ENCODE measurements at regions not wholly inside any gene's neighbourhood (a gene's known extent, or its start where the extent isn't known, plus 50 kb on each side); places are given as distances from the start of the nearest gene placed in this dataset.

DNA sequence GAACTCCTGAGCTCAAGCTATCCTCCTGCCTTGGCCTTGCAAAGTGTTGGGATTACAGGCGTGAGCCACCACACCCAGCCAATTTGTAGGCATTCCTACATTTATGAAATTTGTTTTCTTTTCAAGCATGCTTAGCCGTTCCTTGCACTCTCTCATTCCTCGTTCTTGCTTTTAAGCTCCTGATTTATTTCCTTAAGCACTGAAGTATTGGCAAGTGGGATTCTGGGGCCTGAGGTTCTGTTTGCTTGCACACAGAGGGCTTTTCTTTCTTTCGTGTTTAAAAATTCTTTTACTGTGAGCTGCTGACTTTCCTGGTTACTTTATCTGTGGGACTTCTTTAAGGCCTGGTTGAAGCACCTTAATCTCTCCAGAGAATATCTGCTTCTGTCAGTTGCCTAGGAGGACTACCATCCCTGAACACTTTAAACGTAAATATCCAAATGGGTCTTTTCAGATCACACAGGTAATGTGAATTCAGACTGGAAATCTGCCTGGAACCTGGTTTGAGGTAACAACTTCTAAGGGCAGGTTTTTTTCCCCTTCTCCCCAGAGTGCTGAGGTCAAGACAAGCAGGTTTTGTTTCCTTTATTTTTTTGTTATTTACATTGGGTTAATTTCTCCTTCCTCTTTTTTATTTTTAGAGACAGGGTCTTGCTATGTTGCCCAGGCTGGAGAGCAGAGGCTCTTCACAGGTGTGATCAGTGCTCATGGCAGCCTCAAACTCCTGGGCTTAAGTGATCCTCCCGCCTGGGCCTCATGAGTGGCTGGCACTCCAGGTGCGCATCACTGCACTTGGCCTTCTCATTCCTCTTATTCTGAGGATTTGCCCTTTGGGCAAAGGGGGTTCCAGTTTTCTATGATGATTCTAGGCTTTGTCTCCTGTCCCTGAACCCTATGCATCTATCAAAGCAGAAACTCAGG, 102.9 kb downstream of the PFKFB3 start:
- POLR2A ChIA-PET = no interaction called here
- intact Hi-C loops (cut with micrococcal nuclease) = no loop called here
- H3K36me3 ChIP-seq (ENCODE audit: control insufficient read depth in 2 of 2, extremely low read depth in 1 of 2, insufficient read depth in 2 of 2, low read length in 2 of 2) = no peaks in the 10 kb centered on the region
- no peak overlapping the region for H3K4me2 ChIP-seq (ENCODE audit: insufficient read depth, low read length)
- no peak overlapping the region for H3K9ac ChIP-seq (replicated peaks; ENCODE audit: extremely low read depth, insufficient read depth, low read length)
- no peaks in the 10 kb centered on the region for H3K9me3 ChIP-seq (replicated peaks; ENCODE audit: control insufficient read depth, insufficient read depth, low read length)
- no peaks in the 10 kb centered on the region for H3K9me1 ChIP-seq (replicated peaks; ENCODE audit: control insufficient read depth, extremely low read depth, insufficient read depth, low read length)
- no TSS peak for BruUV-seq (replicated peaks)
- H3K79me2 ChIP-seq (ENCODE audit: control insufficient read depth, insufficient read depth, low read length) = no peaks in the 10 kb centered on the region
- H3K27ac ChIP-seq (ENCODE audit: insufficient read depth, low read depth, low read length) = no peak overlapping the region
- TF ChIP-seq, protein P1, sequence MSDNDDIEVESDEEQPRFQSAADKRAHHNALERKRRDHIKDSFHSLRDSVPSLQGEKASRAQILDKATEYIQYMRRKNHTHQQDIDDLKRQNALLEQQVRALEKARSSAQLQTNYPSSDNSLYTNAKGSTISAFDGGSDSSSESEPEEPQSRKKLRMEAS (IDR thresholded peaks at IDR 0.05; ENCODE audit: insufficient read depth, insufficient read length) = no peak
- TF ChIP-seq GATA2 (IDR thresholded peaks at IDR 0.05; ENCODE audit: insufficient read depth, insufficient read length, low read depth, low read length) (no peak), MYC (IDR thresholded peaks at IDR 0.05; ENCODE audit: low read depth, low read length) (no peak), POLR2AphosphoS5 (IDR thresholded peaks at IDR 0.05; ENCODE audit: insufficient read depth, low read depth, low read length) (no peak), JUN (IDR thresholded peaks at IDR 0.05; ENCODE audit: borderline replicate concordance, insufficient read depth, insufficient read length, low read depth) (no peak)
- DNase-seq (ENCODE audit: low read depth, low spot score) (no peak), FAIRE-seq (no peak)
- dilution Hi-C loops (cut with MboI; ENCODE audit: extremely low pct_ligation_motif_present, low sequenced_read_pairs) = no loop called here
- H2AFZ ChIP-seq (ENCODE audit: low read depth, low read length) = no peak overlapping the region
- no peak overlapping the region for H3K4me3 ChIP-seq (replicated peaks in 1 of 3; ENCODE audit: insufficient read depth in 1 of 3, low read depth in 1 of 3, low read length in 3 of 3)
- no peaks in the 10 kb centered on the region for H3K4me1 ChIP-seq (ENCODE audit: control insufficient read depth, extremely low read depth, insufficient read depth, low read length)
- H4K20me1 ChIP-seq (replicated peaks; ENCODE audit: control insufficient read depth, extremely low read depth, insufficient read depth, low read length) = no peaks in the 10 kb centered on the region
- H3K27me3 ChIP-seq (ENCODE audit: control insufficient read depth in 2 of 2, insufficient read depth in 2 of 2, low read length in 2 of 2) = no peaks in the 10 kb centered on the region
- CTCF ChIA-PET = no interaction called here

DNA sequence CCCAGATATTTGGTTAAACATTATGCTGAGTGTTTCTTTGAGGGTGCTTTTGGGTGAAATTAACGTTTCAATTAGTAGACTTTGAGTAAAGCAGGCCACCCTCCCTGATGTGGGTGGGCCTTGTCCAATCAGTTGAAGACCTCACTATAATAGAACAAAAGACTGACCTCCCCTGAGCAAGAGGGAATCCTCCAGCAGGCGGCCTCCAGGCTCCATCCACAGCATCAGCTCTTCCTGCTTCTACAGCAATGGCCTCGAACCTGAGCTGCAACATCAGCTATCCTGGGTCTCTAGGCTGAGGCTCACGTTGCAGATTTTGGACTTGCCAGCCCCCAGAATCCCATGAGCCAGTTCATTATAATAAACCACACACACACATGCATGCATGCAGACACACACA, 104.2 kb downstream of the PFKFB3 start:
- Histone ChIP-seq H3K9me1 (replicated peaks; ENCODE audit: control insufficient read depth, extremely low read depth, insufficient read depth, low read length) (no peaks in the 10 kb centered on the region), H3K79me2 (ENCODE audit: control insufficient read depth, insufficient read depth, low read length) (no peaks in the 10 kb centered on the region), H3K9me3 (replicated peaks; ENCODE audit: control insufficient read depth, insufficient read depth, low read length) (no peaks in the 10 kb centered on the region), H3K4me2 (ENCODE audit: insufficient read depth, low read length) (no peak overlapping the region), H3K36me3 (ENCODE audit: control insufficient read depth in 2 of 2, extremely low read depth in 1 of 2, insufficient read depth in 2 of 2, low read length in 2 of 2) (no peaks in the 10 kb centered on the region), H2AFZ (ENCODE audit: low read depth, low read length) (no peak overlapping the region), H4K20me1 (replicated peaks; ENCODE audit: control insufficient read depth, extremely low read depth, insufficient read depth, low read length) (no peaks in the 10 kb centered on the region), H3K4me1 (ENCODE audit: control insufficient read depth, extremely low read depth, insufficient read depth, low read length) (no peaks in the 10 kb centered on the region), H3K4me3 (replicated peaks in 1 of 3; ENCODE audit: insufficient read depth in 1 of 3, low read depth in 1 of 3, low read length in 3 of 3) (no peak overlapping the region), H3K9ac (replicated peaks; ENCODE audit: extremely low read depth, insufficient read depth, low read length) (no peak overlapping the region), H3K27ac (ENCODE audit: insufficient read depth, low read depth, low read length) (no peak overlapping the region), H3K27me3 (ENCODE audit: control insufficient read depth in 2 of 2, insufficient read depth in 2 of 2, low read length in 2 of 2) (peaks cover 0 to 2% of the 10 kb centered on the region in 2 experiments)
- no peak for FAIRE-seq
- no TSS peak for BruUV-seq (replicated peaks)
- ChIA-PET CTCF (no interaction called here), POLR2A (no interaction called here)
- TF ChIP-seq FOS (IDR thresholded peaks at IDR 0.05; ENCODE audit: borderline replicate concordance, insufficient read depth, low read length) (no peak), EZH2 (IDR thresholded peaks at IDR 0.05; ENCODE audit: borderline replicate concordance, low read depth, low read length, severe bottlenecking) (no peak), POLR2A (IDR thresholded peaks at IDR 0.05; ENCODE audit: low read depth, low read length) (no peak), MYC (IDR thresholded peaks at IDR 0.05; ENCODE audit: low read depth, low read length) (no peak), POLR2AphosphoS5 (IDR thresholded peaks at IDR 0.05; ENCODE audit: insufficient read depth, low read depth, low read length) (no peak), JUN (IDR thresholded peaks at IDR 0.05; ENCODE audit: borderline replicate concordance, insufficient read depth, insufficient read length, low read depth) (no peak), GATA2 (IDR thresholded peaks at IDR 0.05; ENCODE audit: insufficient read depth, insufficient read length, low read depth, low read length) (no peak)
- TF ChIP-seq, protein P2, sequence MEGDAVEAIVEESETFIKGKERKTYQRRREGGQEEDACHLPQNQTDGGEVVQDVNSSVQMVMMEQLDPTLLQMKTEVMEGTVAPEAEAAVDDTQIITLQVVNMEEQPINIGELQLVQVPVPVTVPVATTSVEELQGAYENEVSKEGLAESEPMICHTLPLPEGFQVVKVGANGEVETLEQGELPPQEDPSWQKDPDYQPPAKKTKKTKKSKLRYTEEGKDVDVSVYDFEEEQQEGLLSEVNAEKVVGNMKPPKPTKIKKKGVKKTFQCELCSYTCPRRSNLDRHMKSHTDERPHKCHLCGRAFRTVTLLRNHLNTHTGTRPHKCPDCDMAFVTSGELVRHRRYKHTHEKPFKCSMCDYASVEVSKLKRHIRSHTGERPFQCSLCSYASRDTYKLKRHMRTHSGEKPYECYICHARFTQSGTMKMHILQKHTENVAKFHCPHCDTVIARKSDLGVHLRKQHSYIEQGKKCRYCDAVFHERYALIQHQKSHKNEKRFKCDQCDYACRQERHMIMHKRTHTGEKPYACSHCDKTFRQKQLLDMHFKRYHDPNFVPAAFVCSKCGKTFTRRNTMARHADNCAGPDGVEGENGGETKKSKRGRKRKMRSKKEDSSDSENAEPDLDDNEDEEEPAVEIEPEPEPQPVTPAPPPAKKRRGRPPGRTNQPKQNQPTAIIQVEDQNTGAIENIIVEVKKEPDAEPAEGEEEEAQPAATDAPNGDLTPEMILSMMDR (IDR thresholded peaks at IDR 0.05; ENCODE audit: extremely low read depth in 1 of 2, insufficient read depth in 1 of 2, low read depth in 1 of 2, low read length in 2 of 2) = no peak
- TF ChIP-seq, protein P1 (IDR thresholded peaks at IDR 0.05; ENCODE audit: insufficient read depth, insufficient read length) = no peak
- no peak for DNase-seq (ENCODE audit: low read depth, low spot score)
- intact Hi-C loops (cut with micrococcal nuclease) (no loop called here), dilution Hi-C loops (cut with MboI; ENCODE audit: extremely low pct_ligation_motif_present, low sequenced_read_pairs) (no loop called here)

Measured in endothelial cell of umbilical vein (primary cell).